ENCODE measurements at regions not wholly inside any gene's neighbourhood (a gene's known extent, or its start where the extent isn't known, plus 50 kb on each side); places are given as distances from the start of the nearest gene placed in this dataset.

DNA sequence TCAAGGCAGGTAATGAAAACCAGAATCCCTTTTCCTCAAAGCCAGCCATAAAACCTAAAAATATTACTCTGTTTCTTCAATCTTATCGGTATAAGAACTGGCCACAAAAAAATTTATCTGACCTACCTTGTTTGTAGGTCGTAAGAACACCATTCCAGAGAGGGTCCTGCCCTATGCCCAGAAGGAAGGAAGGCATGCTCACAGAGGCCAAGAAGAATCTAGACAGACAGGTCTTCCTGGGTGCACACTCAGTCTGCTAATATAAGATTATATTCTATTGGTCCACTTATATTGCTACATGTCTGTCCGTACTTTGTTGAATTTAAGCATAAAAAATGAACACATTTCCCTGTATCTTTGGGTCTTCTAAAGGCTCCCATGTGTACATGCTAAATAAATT, 2136.1 kb upstream of the PCDH20 start:
- TF ChIP-seq, protein P1, sequence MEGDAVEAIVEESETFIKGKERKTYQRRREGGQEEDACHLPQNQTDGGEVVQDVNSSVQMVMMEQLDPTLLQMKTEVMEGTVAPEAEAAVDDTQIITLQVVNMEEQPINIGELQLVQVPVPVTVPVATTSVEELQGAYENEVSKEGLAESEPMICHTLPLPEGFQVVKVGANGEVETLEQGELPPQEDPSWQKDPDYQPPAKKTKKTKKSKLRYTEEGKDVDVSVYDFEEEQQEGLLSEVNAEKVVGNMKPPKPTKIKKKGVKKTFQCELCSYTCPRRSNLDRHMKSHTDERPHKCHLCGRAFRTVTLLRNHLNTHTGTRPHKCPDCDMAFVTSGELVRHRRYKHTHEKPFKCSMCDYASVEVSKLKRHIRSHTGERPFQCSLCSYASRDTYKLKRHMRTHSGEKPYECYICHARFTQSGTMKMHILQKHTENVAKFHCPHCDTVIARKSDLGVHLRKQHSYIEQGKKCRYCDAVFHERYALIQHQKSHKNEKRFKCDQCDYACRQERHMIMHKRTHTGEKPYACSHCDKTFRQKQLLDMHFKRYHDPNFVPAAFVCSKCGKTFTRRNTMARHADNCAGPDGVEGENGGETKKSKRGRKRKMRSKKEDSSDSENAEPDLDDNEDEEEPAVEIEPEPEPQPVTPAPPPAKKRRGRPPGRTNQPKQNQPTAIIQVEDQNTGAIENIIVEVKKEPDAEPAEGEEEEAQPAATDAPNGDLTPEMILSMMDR (IDR thresholded peaks at IDR 0.05; ENCODE audit: low read depth, low read length, missing input control): no peak
- TF ChIP-seq RXRA (IDR thresholded peaks at IDR 0.05): no peak
- no peak for TF ChIP-seq GABPA (IDR thresholded peaks at IDR 0.05 in 1 of 2, conservative IDR thresholded peaks at IDR 0.05 in 1 of 2)
- TF ChIP-seq YY1 (IDR thresholded peaks at IDR 0.05): no peak
- no peak for TF ChIP-seq JUND (IDR thresholded peaks at IDR 0.05)
- TF ChIP-seq, protein P2, sequence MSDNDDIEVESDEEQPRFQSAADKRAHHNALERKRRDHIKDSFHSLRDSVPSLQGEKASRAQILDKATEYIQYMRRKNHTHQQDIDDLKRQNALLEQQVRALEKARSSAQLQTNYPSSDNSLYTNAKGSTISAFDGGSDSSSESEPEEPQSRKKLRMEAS (IDR thresholded peaks at IDR 0.05): no peak
- TF ChIP-seq HNF4G (IDR thresholded peaks at IDR 0.05): no peak
- TF ChIP-seq SP1 (IDR thresholded peaks at IDR 0.05): no peak
- TF ChIP-seq, protein P3, sequence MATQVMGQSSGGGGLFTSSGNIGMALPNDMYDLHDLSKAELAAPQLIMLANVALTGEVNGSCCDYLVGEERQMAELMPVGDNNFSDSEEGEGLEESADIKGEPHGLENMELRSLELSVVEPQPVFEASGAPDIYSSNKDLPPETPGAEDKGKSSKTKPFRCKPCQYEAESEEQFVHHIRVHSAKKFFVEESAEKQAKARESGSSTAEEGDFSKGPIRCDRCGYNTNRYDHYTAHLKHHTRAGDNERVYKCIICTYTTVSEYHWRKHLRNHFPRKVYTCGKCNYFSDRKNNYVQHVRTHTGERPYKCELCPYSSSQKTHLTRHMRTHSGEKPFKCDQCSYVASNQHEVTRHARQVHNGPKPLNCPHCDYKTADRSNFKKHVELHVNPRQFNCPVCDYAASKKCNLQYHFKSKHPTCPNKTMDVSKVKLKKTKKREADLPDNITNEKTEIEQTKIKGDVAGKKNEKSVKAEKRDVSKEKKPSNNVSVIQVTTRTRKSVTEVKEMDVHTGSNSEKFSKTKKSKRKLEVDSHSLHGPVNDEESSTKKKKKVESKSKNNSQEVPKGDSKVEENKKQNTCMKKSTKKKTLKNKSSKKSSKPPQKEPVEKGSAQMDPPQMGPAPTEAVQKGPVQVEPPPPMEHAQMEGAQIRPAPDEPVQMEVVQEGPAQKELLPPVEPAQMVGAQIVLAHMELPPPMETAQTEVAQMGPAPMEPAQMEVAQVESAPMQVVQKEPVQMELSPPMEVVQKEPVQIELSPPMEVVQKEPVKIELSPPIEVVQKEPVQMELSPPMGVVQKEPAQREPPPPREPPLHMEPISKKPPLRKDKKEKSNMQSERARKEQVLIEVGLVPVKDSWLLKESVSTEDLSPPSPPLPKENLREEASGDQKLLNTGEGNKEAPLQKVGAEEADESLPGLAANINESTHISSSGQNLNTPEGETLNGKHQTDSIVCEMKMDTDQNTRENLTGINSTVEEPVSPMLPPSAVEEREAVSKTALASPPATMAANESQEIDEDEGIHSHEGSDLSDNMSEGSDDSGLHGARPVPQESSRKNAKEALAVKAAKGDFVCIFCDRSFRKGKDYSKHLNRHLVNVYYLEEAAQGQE (IDR thresholded peaks at IDR 0.05): no peak
- TF ChIP-seq, protein P4, sequence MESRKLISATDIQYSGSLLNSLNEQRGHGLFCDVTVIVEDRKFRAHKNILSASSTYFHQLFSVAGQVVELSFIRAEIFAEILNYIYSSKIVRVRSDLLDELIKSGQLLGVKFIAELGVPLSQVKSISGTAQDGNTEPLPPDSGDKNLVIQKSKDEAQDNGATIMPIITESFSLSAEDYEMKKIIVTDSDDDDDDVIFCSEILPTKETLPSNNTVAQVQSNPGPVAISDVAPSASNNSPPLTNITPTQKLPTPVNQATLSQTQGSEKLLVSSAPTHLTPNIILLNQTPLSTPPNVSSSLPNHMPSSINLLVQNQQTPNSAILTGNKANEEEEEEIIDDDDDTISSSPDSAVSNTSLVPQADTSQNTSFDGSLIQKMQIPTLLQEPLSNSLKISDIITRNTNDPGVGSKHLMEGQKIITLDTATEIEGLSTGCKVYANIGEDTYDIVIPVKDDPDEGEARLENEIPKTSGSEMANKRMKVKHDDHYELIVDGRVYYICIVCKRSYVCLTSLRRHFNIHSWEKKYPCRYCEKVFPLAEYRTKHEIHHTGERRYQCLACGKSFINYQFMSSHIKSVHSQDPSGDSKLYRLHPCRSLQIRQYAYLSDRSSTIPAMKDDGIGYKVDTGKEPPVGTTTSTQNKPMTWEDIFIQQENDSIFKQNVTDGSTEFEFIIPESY (IDR thresholded peaks at IDR 0.05): no peak
- TF ChIP-seq FOXA1 (IDR thresholded peaks at IDR 0.05): no peak
- no peak for TF ChIP-seq RAD21 (IDR thresholded peaks at IDR 0.05)
- no peak for TF ChIP-seq TAF1 (conservative IDR thresholded peaks at IDR 0.05)

All from liver (tissue), 3 donors.